Activated CD4-positive, alpha-beta T cell treated with anti-CD3 and anti-CD28 coated beads for 4 hours (primary cell): ENCODE measurements at regions not wholly inside any gene's neighbourhood (a gene's known extent, or its start where the extent isn't known, plus 50 kb on each side); places are given as distances from the start of the nearest gene placed in this dataset.
"Not testable (repeated sequence)": the region's sequence is repeated elsewhere in the genome, so short reads cannot be mapped to it uniquely, and the experiment has no call there.

Source experiments
- DNase-seq, 2 donors: peaks; one replicate each; pipeline ENCODE4 v3.0.0-alpha.2; 2020

DNA sequence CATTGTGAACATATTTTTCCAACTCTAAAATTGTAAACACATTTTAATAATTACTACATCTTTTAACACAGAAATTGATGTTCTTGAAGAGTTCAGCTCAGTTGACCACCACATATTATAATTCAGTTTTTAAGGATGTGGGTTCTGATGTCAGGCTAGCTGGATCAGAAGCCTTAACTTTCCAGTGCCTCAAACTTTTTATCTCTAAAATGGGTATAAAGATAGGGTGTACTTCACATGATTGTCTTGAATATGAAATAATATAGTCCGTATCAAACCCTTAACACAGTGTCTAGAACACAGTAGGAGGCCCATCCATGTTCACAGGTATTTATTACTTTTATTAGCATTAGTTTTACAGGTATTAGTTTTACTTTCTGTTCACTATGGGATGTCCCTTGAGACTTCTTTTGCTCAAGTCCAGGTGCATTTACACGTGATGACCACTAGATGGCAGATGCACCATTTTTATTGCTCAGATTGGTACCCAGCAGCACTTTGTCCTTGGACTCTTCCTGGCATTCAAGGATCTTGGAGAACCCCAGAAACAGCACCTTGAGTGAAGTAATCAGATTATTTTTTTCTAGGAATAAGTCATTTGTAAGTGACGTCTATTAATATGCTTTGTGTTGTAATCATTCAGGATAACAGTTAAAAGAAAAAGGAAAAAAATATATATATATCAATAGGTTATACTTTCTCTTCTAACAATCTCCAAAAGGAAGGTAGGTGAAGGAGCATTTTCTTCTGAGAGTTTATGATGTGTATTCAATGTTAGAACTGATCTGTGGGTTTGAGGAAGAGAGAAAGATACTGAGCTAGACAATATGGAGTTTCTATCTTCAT is 580.2 kb downstream of the ETNK1 start:
- peak in 1 of 2 donors; percentile 1 for DNase-seq

DNA sequence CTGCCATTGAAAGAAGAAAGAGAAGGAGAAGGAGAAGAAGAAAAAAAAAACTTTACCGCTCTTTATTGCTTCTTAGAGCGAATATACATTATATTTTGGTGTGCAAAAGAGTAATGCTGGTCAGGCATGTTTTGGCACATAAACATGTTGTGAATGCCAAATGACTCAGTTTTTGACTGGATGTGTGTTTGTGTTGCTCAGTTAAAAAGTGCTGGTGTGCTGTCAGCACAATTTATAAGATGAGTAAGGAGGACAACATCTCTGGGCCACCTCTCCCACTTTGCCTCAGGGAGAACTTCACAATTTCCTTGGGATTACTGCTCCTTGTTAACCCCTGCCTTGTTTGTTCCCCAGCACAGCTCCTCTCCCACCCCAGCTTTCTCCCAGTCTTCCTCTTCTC is 584.8 kb downstream of the ETNK1 start:
- no peak for DNase-seq

DNA sequence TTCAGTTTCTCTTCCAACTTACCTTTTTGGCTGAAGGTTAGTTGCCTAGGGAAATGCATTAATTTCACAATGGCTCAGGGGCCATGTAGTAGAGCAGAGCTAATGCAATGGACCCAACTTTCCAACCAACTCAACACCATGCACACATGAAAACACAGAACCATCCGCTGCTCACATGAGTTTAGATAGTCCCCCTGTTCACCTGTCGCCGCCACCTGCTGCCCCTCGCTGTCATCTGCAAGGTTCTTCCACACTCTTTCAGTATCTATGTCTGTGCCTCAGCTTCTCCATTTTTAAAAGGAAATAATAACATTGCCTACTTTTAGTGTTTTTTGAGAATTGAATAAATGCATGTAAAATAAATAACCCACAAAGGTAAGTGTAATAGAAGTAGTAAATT is 585.6 kb downstream of the ETNK1 start:
- no peak for DNase-seq

DNA sequence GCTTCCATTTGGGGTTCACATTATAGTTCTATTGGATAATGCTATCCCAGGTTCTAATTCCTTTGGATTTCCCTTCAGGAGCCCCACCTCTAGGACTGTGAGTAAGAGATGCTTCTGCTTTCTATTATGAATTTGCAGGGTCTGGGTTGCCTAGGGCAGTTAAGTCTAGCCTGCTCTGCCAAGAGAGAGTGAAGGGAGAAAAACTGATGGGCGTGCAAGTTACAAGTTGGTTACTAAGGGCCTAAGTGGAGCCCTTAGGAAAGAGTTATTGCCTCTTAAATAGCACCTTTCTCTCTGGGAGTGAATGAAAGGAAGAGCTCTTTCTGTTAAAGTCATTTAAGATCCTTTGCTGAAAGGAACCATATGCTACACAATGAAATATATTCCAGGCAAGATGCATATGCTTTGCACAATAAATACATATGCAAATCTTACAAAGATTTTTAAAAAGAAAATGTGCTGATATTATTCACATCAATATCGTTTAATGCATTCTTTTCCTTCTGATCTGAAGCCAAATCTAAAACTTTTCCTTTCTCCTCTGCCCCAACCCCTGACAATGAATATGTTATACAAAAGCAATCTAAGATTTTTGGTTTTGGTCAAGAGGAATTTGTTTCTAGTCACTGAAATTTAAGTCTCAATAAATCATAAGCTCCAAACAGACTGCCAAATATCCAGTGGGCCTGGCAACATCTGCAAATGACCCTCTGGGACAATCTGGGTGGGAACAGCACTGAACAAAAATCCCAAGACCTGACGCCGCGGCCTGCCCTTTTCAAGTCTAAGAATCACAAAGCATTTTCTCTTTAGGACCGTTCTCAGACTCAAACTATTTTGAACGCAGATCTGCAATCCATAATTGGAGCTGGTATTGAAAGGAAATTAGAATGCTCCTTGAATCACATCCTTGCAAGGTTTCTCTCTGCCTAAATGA is 586.7 kb downstream of the ETNK1 start:
- DNase-seq: no peak

DNA sequence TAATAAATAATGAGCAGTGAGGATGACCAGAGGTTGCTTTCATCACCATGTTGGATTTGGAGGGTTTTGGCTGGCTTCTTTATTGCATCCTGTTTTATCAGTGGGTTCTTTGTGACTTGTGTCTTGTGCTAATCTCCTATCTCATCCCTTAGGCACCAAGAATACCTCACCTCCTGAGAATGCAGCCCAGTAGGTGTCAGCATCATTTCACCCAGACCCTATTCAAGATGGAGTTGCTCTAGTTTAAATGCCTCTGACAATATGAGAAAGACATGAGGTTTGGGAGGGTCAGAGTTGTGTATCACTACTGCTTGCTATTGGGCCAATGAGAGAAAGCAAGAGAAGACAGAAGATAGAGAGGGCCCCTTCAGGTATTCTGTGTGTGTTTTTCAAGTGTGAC is 592.2 kb downstream of the ETNK1 start:
- no peak for DNase-seq

DNA sequence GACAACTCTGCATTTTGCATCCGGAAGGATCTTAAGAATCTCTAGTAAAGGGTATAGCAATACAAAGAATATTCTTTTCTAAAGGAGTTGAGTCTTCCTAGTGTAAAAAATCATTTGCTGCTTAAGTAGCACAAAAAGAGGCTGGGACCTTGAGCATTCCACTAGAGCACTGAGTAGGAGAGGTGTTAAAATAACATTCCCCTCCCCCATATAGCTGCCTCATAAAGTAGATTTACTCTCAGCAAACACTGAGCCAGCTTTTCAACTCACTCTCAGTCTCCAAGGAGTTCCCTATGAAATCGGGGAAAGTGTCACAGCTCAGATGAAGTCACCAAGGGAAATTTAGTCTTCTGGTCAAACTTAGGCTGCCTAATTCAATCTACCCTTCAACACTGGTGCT is 592.7 kb downstream of the ETNK1 start:
- DNase-seq: no peak

DNA sequence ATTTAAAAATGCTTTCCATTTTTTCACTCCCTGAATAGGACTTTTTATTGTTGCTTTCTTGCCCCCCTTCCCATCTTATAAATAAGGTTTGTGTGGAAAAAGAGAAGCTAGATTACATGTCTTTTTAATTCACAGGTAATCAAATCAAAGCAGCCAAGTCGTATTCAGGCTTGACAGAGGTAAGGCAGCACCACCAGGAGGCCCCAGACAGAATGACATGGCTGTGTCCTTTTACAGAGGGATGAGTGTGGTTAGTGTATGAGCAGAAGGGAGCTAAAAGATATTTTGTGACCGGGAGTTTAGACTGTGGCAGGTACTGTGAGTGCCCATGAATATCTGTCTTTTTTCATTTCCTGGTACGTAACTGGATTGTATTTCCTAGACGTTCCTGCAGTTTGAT is 596.1 kb downstream of the ETNK1 start:
- DNase-seq: no peak

DNA sequence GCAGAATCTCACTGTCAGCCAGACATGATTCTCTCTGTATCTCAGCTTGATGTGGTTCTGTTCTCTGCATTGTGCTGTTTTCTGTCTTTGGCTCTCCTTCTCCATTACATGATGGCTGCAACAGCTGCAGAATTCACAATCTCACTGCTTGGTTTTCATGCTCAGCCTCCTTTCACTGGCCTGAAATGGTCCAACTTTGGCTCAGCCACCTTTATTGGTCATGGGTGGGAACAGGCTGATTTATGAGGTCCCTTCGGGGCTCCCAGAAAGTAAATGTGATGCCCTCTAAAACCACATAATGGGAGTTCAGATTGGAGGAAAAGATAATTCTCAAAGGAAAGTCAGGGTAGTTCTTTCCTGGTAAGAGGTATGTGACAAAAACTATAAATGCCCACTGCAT is 597.0 kb downstream of the ETNK1 start:
- DNase-seq: no peak

DNA sequence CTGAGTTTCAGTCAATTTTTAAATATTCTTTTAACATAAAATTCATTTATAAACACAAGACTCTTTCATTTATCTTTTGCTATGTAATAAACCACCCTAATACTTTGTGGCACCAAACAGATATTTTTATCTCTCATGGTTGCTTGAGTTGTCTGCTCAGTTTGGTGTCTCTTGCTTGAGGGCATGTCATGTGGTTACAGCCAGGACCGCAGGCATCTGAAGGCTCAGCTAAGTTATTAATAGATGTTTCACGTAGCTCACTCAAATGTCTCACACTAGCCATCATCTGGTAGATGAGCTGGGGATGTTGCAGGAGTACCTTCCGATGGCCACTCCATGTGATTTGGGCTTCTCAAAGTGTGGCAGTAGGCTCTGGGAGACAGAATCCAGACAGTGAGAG is 597.8 kb downstream of the ETNK1 start:
- no peak for DNase-seq

DNA sequence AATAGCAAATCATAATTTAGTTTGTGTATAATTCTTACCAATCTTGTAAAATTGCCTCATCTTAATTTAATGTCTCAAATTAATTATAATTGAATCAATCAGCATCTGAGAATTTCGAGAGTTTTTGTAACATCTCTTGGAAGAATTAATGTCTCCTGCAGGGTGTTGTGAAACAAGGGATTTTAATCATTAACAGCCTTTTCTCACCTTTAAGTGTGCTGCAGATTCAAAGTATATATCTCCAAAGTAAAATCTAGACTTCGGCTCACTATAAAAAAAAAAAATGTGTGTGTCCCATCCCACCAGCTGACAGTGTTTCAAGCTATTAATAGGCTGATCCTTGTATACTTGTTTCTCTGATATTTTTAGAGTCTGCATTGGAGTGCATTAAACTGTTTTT is 603.1 kb downstream of the ETNK1 start:
- no peak for DNase-seq

DNA sequence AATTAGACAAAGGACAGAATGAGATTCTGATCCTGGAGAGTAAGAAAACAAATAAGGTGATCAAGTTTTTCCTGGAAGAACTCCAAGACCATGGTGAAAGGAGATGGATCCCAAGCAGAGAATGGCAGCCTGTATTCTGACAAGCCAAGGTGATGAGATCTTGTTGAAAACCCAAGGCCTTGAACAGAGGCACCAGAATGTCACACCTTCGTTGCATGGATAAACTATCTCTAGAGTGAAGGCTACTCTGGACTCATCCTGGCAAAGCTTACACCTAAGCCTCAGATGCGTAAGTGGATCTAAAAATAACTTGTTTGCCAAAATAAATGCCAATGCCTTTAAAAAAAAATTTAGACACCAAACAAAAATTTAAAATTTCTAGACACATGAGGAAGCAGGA is 605.9 kb downstream of the ETNK1 start:
- no peak for DNase-seq

DNA sequence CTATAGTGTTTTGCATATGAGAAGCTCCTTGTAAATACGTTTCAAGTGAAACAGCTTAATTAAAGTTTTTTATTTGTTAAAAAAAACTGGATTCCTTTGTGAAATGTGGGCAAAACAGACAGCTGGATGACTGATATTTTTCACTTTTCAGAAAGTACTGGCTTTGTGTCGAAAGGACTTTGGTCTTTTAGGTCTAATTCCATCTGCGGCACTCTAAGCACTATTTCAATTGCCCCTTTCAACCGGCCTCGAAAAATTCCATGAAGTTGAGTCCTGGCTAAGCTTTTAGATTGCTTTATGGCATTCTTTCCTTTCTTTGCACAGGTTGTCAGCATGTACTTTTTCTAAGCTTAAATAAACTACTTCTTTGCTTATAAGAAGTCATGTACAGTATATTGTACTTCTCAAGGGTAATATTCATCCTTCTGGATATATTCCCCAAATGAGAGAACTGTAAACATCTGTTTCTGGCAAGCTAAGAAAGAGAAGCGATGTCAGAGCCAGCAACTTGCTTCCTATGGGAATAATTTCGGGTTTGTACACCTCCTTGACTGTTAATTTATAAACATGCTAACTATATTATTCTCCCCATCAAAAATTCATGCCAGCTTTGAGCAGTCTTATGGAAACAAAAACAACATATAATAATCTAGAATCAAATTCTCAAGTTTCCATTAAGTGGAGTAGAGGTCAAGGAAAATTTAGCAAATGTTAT is 611.3 kb downstream of the ETNK1 start:
- no peak for DNase-seq

DNA sequence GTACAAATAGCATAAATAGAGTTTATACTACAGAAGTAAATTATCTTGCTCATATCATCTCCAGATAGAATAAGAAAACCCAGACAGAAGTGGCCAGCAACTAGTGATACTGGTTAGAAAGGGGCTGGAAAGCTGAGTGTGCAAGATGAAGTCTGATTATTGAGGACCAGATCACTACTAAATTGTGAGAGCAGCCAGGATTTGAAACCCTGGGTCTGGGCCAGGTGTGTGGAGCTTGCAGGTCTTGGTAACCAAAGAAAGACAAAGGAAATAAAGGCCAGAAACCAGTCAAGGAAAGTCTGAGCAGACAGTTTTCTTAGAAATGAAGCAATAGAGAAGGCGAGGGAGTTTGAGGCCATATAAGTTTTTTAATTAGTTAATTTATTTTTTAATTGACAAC is 611.8 kb downstream of the ETNK1 start:
- DNase-seq: no peak

DNA sequence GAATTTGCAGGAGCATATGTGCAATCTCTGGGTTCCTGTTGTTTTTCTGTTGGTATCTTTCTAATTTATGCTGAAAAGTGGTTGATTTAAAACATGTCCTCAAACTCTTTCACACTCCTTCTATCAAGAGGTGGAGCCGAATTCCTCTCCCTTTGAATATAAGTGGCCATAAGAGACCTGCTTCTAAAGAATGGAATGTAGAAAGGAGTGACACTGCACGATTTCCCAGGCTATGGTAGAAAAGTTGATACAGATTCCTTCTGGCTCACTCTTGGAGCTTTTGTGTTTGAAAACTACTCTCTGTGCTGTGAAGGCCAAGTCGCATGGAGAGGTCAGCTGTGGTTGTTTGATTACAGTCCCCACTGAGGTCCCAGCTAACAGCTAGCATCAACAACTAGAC is 613.2 kb downstream of the ETNK1 start:
- DNase-seq: no peak

DNA sequence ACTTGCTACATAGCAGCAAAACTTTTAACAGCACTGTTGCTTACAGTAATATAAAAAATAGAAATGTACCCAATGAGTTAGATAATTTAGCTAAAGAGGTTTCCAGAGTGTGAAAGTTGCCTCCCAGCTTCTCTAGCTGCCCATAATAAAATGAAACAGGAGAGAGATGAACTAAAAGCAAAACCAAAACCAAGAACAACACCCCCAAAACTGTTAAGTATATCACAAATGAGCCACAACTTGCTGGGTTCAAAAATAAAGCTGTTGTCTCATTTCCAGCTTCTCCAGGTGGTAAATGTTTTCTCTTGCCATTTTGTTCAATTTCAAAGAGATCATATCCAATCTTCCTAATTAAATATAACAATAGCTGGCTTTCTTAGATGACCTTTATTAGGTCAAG is 614.0 kb downstream of the ETNK1 start:
- DNase-seq: no peak

DNA sequence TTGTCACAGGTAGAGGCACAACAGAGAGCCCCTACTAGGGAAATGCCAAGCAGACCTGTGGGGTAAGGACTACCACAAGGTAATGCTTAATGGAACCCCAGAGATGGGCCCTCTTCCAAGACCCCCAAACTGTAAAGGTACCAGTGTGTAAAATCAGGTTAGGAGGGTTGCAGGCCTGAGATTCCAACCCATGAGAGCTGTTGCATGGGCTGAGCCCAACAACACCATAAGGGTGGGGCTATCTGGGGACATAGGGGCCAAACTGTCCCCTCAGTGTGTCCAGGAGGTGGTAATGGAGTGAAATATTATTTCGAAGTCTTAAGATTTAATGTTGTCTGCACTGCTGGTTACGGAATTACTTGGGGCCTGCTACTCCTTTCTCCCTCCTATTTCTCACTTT is 620.2 kb downstream of the ETNK1 start:
- DNase-seq: no peak

DNA sequence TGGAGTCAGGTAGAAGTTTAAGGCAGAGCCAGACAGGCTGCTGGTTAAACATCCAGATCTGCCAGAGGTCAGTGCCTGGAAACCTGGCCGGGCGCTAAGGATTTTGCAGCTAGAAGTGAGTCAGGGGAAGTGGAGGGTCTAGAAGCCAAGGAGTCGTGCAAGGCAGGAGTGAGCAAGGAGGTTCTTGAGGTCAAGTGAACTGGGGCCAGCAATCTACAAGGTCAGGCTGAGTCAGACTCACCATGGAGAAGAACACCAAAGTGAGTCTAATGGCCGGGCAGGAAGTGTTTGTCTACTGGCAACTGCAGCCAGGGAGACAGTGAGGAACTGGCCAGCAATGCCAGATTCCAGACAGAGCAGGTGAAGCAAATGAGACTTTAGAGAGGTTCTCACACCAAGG is 628.2 kb downstream of the ETNK1 start:
- DNase-seq: no peak

DNA sequence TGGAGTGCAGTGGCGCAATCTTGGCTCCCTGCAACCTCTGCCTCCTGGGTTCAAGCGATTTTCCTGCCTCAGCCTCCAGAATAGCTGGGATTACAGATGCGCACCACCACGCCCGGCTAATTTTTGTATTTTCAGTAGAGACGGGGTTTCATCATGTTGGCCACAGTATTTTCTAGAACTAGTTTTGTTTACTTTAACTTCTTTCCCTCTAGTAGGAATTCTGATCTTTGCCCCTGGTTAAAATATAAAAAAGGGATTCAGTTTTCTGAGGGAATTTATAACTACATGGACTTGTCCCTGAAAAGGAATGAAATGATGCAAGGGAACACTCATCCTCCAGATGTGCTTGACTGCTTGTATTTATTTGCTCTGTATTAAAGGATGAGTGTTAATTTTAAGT is 628.9 kb downstream of the ETNK1 start:
- not testable (repeated sequence) for DNase-seq

DNA sequence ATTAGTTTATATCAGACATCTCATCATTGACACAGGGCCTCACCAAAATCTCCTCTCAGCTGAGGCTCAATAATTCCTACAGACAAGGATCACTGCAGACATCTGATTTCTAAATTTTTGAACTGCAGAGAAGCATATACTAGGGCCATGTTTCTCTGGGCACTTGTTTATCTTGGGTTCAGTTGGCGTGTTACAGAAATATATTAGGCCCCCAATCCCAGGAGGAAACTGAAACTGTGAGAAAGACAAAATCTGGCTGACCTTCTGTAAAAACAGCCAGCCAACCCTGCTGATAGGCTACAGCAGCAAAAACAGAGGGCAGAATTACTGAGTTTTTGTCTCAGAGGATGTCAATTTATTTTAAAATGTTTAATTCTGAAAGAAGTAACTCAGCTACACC is 634.6 kb downstream of the ETNK1 start:
- no peak for DNase-seq

DNA sequence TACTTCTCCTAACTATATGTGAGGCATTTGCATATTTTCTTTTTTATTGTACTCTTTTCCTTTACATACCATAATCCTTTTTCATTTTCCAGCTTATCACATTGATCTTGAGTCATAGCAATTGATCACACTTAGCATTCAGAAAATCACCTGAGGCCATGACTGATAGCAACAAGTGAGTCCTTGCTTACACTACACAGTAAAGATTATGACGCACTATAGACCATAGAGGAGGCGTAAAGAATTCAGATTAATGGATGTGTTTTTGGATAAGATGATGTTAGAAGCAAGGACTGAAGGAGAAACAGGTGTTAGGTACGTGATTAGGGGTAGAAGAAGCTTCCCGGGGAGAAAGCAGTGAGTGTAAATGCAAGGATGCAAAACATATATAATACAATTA is 637.7 kb downstream of the ETNK1 start:
- no peak for DNase-seq

DNA sequence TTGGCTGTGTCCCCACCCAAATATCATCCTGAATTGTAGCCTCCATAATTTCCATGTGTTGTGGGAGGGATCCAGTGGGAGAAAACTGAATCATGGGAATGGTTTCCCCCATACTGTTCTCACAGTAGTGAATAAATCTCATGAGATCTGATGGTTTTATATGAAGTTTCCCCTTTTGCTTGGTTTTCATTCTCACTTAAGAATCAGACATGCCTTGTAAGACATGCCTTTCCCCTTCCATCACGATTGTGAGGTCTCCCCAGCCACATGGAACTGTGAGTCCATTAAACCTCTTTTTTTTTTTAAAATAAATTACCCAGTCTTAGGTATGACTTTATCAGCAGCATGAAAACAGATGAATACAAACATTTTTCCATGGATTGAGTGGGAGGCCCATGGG is 652.9 kb downstream of the ETNK1 start:
- no peak for DNase-seq

DNA sequence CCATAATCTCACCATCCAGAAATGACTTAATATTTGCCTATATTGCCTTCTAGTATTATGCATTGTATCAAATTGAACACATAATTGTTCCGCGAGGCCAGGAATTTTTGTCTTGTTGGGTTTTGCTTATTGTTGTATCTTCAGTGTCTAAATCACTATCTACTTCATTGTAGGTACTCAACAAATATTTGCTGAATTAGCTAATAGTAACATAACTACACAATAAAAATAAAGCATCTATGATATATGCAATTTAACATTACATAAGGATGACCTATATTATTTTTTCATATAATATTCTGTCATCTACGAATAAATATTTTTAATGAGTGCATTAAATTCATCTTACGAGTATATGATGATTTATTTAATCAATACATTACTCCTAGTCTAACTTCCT is 656.3 kb downstream of the ETNK1 start:
- DNase-seq: no peak

DNA sequence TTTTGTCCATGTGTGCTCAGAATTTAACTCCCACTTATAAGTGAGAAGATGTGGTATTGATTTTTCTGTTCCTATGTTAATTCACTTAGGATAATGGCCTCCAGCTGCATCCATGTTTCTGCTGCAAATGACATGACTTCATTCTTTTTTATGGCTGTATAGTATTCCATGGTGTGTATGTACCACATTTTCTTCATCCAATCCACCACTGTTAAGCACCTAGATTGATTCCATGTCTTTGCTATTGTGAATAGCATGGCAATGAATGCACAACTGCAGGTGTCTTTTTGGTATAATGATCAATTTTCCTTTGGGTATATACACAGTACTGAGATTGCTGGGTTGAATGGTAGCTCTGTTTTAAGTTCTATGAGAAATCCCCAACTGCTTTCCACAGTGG is 657.7 kb downstream of the ETNK1 start:
- no peak for DNase-seq
